ENCODE measurements at regions not wholly inside any gene's neighbourhood (a gene's known extent, or its start where the extent isn't known, plus 50 kb on each side); places are given as distances from the start of the nearest gene placed in this dataset.
"Not testable (repeated sequence)": the region's sequence is repeated elsewhere in the genome, so short reads cannot be mapped to it uniquely, and the experiment has no call there.

- ATAC-seq, result no peak
- 73 to 77% methylated on average over 5 to 12 of the region's 23 CpGs for WGBS, 2 donors
- DNase-seq, result no peak
- Histone ChIP-seq H3K4me1 (peaks cover 18% of the 10 kb centered on the region), H3K36me3 (replicated peaks in 1 of 2; ENCODE audit: insufficient read depth in 1 of 2, low read depth in 2 of 2) (no peaks in the 10 kb centered on the region), H3K27ac (peak overlapping the region in 1 of 4 donors; percentile 36), H3K27me3 (no peaks in the 10 kb centered on the region), H3K9me3 (no peaks in the 10 kb centered on the region), H3K4me3 (no peak overlapping the region)
- TF ChIP-seq POLR2A (IDR thresholded peaks at IDR 0.05) (no peak), CTCF (IDR thresholded peaks at IDR 0.05) (no peak)
- intact Hi-C loops (cut with DNase I), result no loop called here
These were observed 207.6 kb downstream of the NPIPB11 start for GRCh38 chr16:29198731-29199521.

- 66 to 71% methylated on average over 4 of the region's 4 CpGs for WGBS, 2 donors
- TF ChIP-seq POLR2A (IDR thresholded peaks at IDR 0.05), result no peak
- TF ChIP-seq CTCF (IDR thresholded peaks at IDR 0.05), result no peak
- H3K27me3 ChIP-seq, result no peaks in the 10 kb centered on the region
- no peak overlapping the region for H3K27ac ChIP-seq
- no peaks in the 10 kb centered on the region for H3K9me3 ChIP-seq
- intact Hi-C loops (cut with DNase I), result no loop called here
- H3K4me1 ChIP-seq, result peaks cover 11% of the 10 kb centered on the region
- DNase-seq, result no peak
- H3K4me3 ChIP-seq, result no peak overlapping the region
- no peaks in the 10 kb centered on the region for H3K36me3 ChIP-seq (replicated peaks in 1 of 2; ENCODE audit: insufficient read depth in 1 of 2, low read depth in 2 of 2)
- no peak for ATAC-seq
These were observed 208.3 kb downstream of the NPIPB11 start for GRCh38 chr16:29198231-29198630.

- intact Hi-C loops (cut with DNase I), result not testable (repeated sequence)
- WGBS, 2 donors, result 75 to 80% methylated on average over 5 of the region's 5 CpGs
These were observed 208.9 kb downstream of the NPIPB11 start for GRCh38 chr16:29197494-29198100.

GRCh38 chr16:29196746-29197145 is 209.8 kb downstream of the NPIPB11 start:
- DNase-seq; H3K27ac ChIP-seq; intact Hi-C loops (cut with DNase I): not testable (repeated sequence)

More at GRCh38 chr16:29197494-29198100, 208.9 kb downstream of the NPIPB11 start:
- H3K4me3 ChIP-seq; ATAC-seq; H3K4me1 ChIP-seq; H3K9me3 ChIP-seq; H3K27ac ChIP-seq; H3K36me3 ChIP-seq (replicated peaks in 1 of 2; ENCODE audit: insufficient read depth in 1 of 2, low read depth in 2 of 2); H3K27me3 ChIP-seq; DNase-seq: not testable (repeated sequence)

GRCh38 chr16:29195116-29195872 is 210.4 kb downstream of the LAT start:
- H3K9me3 ChIP-seq; H3K27ac ChIP-seq; H3K27me3 ChIP-seq; H3K4me1 ChIP-seq; H3K4me3 ChIP-seq; H3K36me3 ChIP-seq (replicated peaks in 1 of 2; ENCODE audit: insufficient read depth in 1 of 2, low read depth in 2 of 2); intact Hi-C loops (cut with DNase I): not testable (repeated sequence)
- WGBS, 2 donors, result 67 to 71% methylated on average over 19 of the region's 19 CpGs
- peak in 1 of 4 donors; percentile 29 for DNase-seq
- ATAC-seq, result peak; percentile 46

More at GRCh38 chr16:29196746-29197145, 209.8 kb downstream of the NPIPB11 start:
- H3K4me1 ChIP-seq; H3K27me3 ChIP-seq; H3K36me3 ChIP-seq (replicated peaks in 1 of 2; ENCODE audit: insufficient read depth in 1 of 2, low read depth in 2 of 2); ATAC-seq; H3K9me3 ChIP-seq; H3K4me3 ChIP-seq: not testable (repeated sequence)
- 69 to 78% methylated on average over 1 of the region's 1 CpG for WGBS, 2 donors

GRCh38 chr16:29194185-29194844 is 209.5 kb downstream of the LAT start:
- H3K9me3 ChIP-seq; H3K4me1 ChIP-seq; H3K27ac ChIP-seq; H3K36me3 ChIP-seq (replicated peaks in 1 of 2; ENCODE audit: insufficient read depth in 1 of 2, low read depth in 2 of 2); DNase-seq; intact Hi-C loops (cut with DNase I); H3K27me3 ChIP-seq; H3K4me3 ChIP-seq; ATAC-seq: not testable (repeated sequence)
- 63 to 69% methylated on average over 13 of the region's 21 CpGs for WGBS, 2 donors

- H3K4me3 ChIP-seq; DNase-seq; ATAC-seq; H3K27ac ChIP-seq; H3K36me3 ChIP-seq (replicated peaks in 1 of 2; ENCODE audit: insufficient read depth in 1 of 2, low read depth in 2 of 2); H3K27me3 ChIP-seq; intact Hi-C loops (cut with DNase I); H3K9me3 ChIP-seq; H3K4me1 ChIP-seq: not testable (repeated sequence)
- WGBS, 2 donors, result 65 to 72% methylated on average over 11 to 13 of the region's 13 CpGs
These were observed 208.8 kb downstream of the LAT start for GRCh38 chr16:29193634-29194033.

GRCh38 chr16:29193248-29193574 is 208.4 kb downstream of the LAT start:
- H3K36me3 ChIP-seq (replicated peaks in 1 of 2; ENCODE audit: insufficient read depth in 1 of 2, low read depth in 2 of 2); ATAC-seq; H3K27ac ChIP-seq; intact Hi-C loops (cut with DNase I); DNase-seq; H3K27me3 ChIP-seq; H3K9me3 ChIP-seq; H3K4me1 ChIP-seq; H3K4me3 ChIP-seq: not testable (repeated sequence)
- WGBS, 2 donors, result 85 to 92% methylated on average over 14 of the region's 14 CpGs

Measured in body of pancreas (tissue), 4 donors.